Erythroblast (primary cell): ENCODE measurements at regions not wholly inside any gene's neighbourhood (a gene's known extent, or its start where the extent isn't known, plus 50 kb on each side); places are given as distances from the start of the nearest gene placed in this dataset.

Experiments used
- GATA1 ChIP-seq: IDR thresholded peaks from 2 replicates; pipeline ENCODE4 v1.6.1; 2011; ENCODE audit warnings: low read depth, mild to moderate bottlenecking, control low read depth, low read length, moderate library complexity
- POLR2A ChIP-seq: IDR thresholded peaks from 2 replicates; pipeline ENCODE4 v1.6.1; 2011; ENCODE audit warnings: mild to moderate bottlenecking, low read length

DNA sequence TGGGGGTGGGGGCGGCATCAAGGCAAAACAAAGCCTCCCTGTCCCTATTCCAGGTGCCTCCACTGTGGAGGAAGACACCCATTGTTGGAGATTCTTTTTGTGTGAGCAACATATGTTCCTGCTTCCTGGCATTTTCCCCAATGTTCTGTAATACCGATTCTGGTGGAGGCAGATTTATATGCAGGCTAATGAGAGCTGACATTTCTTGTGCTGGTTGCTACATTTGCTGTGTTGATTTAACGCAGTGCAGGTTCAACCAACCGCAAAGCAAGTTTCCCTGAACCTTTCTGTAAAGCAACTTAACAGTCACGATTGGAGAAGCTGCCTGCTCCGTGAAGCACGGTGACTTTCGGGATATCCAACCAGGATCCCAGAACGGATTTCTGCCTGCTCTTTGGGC is 260.5 kb downstream of the CBLN1 start:
- TF ChIP-seq POLR2A, result no peak
- TF ChIP-seq GATA1, result no peak
